ENCODE measurements at regions not wholly inside any gene's neighbourhood (a gene's known extent, or its start where the extent isn't known, plus 50 kb on each side); places are given as distances from the start of the nearest gene placed in this dataset.
"Not testable (repeated sequence)": the region's sequence is repeated elsewhere in the genome, so short reads cannot be mapped to it uniquely, and the experiment has no call there.

GRCh38 chr5:97234380-97234779, 51.3 kb upstream of the RIOK2 start:
- not testable (repeated sequence) for DNase-seq

- peak; percentile 29 for DNase-seq
Observed at GRCh38 chr5:97242341-97242740, 59.3 kb upstream of the RIOK2 start.

GRCh38 chr5:97243353-97243752, 60.3 kb upstream of the RIOK2 start:
- peak; percentile 79 for DNase-seq

- no peak for DNase-seq
Observed at GRCh38 chr5:97245386-97245785, 62.3 kb upstream of the RIOK2 start.

GRCh38 chr5:97250113-97250512, 67.1 kb upstream of the RIOK2 start:
- no peak for DNase-seq

GRCh38 chr5:97266076-97266475, 83.0 kb upstream of the RIOK2 start:
- DNase-seq, result no peak

- peak; percentile 91 for DNase-seq
Observed at GRCh38 chr5:97266576-97266975, 83.5 kb upstream of the RIOK2 start.

- no peak for DNase-seq
Observed at GRCh38 chr5:97267767-97268166, 84.7 kb upstream of the RIOK2 start.

- no peak for DNase-seq
Observed at GRCh38 chr5:97276474-97277120, 93.5 kb upstream of the RIOK2 start.

GRCh38 chr5:97281257-97281656, 98.2 kb upstream of the RIOK2 start:
- DNase-seq, result no peak

GRCh38 chr5:97297063-97297703, 114.1 kb upstream of the RIOK2 start:
- no peak for DNase-seq

- DNase-seq, result no peak
Observed at GRCh38 chr5:97297704-97298091, 114.7 kb upstream of the RIOK2 start.

GRCh38 chr5:97301181-97301580, 118.1 kb upstream of the RIOK2 start:
- not testable (repeated sequence) for DNase-seq

- DNase-seq, result no peak
Observed at GRCh38 chr5:97338729-97339128, 155.7 kb upstream of the RIOK2 start.

GRCh38 chr5:97355775-97356174, 172.7 kb upstream of the RIOK2 start:
- no peak for DNase-seq

GRCh38 chr5:97363577-97363976, 180.5 kb upstream of the RIOK2 start:
- DNase-seq, result no peak

GRCh38 chr5:97364731-97365130, 181.7 kb upstream of the RIOK2 start:
- no peak for DNase-seq

- no peak for DNase-seq
Observed at GRCh38 chr5:97365163-97365845, 182.3 kb upstream of the RIOK2 start.

- no peak for DNase-seq
Observed at GRCh38 chr5:97365918-97366317, 182.9 kb upstream of the RIOK2 start.

GRCh38 chr5:97375959-97376358, 192.9 kb upstream of the RIOK2 start:
- DNase-seq, result no peak

GRCh38 chr5:97377582-97377981, 194.5 kb upstream of the RIOK2 start:
- no peak for DNase-seq

GRCh38 chr5:97383996-97384395, 200.9 kb upstream of the RIOK2 start:
- DNase-seq, result no peak

GRCh38 chr5:97388794-97389193, 205.7 kb upstream of the RIOK2 start:
- no peak for DNase-seq

- no peak for DNase-seq
Observed at GRCh38 chr5:97400537-97400936, 217.5 kb upstream of the RIOK2 start.
